SJCRH30 (cell line): ENCODE measurements at regions not wholly inside any gene's neighbourhood (a gene's known extent, or its start where the extent isn't known, plus 50 kb on each side); places are given as distances from the start of the nearest gene placed in this dataset.

ENCODE experiments used
- DNase-seq, 2 experiments: peaks; one replicate each; pipeline ENCODE4 v3.0.0-alpha.2; 2015 to 2020
- H3K27ac ChIP-seq: fragments of 250-450 bp; sonication (Bioruptor Pico); 2 replicates; pipeline ENCODE4 v1.5.1; 2020; ENCODE audit warnings: mild to moderate bottlenecking, moderate library complexity
- H3K27me3 ChIP-seq: fragments of 250-450 bp; sonication (Bioruptor Pico); 2 replicates; pipeline ENCODE4 v1.5.1; 2020; ENCODE audit warnings: mild to moderate bottlenecking, moderate library complexity
- H3K36me3 ChIP-seq: fragments of 250-450 bp; sonication (Bioruptor Pico); 2 replicates; pipeline ENCODE4 v1.5.1; 2020; ENCODE audit warnings: mild to moderate bottlenecking, moderate library complexity
- H3K4me1 ChIP-seq: fragments of 250-450 bp; sonication (Bioruptor Pico); 2 replicates; pipeline ENCODE4 v1.5.1; 2020; ENCODE audit warnings: mild to moderate bottlenecking, moderate library complexity
- H3K4me3 ChIP-seq: fragments of 250-450 bp; sonication (Bioruptor Pico); 2 replicates; pipeline ENCODE4 v1.5.1; 2020; ENCODE audit warnings: mild to moderate bottlenecking, moderate library complexity
- H3K9me3 ChIP-seq: fragments of 250-450 bp; sonication (Bioruptor Pico); replicated peaks from 2 replicates; pipeline ENCODE4 v1.5.1; 2020; ENCODE audit warnings: mild to moderate bottlenecking, moderate library complexity

DNA sequence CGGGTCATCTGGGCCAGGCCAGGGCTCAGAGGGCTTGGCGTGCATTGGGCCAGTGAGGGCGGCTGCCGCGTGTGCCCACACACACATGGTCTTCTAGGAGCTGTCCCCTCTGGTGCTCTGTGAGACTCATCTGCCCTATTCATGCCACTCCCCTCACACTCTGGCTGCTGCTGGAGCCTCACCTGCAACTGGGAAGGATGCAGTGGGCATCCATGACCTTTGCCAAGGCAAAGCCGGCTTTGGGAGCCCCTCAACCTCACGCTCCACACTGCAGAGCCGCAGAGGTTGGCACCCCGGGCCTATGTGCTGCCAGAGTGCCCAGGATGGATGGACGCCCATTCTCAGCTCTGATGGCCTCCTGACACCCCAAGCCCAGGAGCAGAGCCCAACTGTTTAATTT, 330.2 kb upstream of the SALL3 start:
- DNase-seq: no peak
- Histone ChIP-seq H3K36me3 (no peaks in the 10 kb centered on the region), H3K9me3 (no peaks in the 10 kb centered on the region), H3K27me3 (no peaks in the 10 kb centered on the region), H3K27ac (no peak overlapping the region), H3K4me3 (no peak overlapping the region), H3K4me1 (no peaks in the 10 kb centered on the region)

DNA sequence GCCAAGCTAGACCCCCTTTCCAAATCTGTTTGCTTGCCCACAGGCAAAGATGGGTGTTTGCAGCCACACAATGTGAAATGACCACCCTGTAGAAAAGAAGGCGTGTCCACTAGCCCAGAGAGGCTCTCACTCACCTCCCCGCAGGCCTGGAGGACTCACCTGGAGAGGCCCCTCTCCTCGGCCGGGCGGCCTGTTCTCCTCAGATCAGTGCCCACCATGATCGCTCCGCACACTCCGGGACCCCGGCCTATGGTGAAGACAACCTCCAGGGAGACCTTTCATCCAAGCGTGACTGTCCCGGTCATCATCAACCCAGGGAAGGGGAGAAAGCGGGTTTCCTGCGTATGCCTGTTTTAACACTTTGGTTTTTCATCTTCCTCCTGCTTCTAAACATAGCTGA, 328.7 kb upstream of the SALL3 start:
- no peaks in the 10 kb centered on the region for H3K36me3 ChIP-seq
- no peaks in the 10 kb centered on the region for H3K4me1 ChIP-seq
- no peaks in the 10 kb centered on the region for H3K9me3 ChIP-seq

DNA sequence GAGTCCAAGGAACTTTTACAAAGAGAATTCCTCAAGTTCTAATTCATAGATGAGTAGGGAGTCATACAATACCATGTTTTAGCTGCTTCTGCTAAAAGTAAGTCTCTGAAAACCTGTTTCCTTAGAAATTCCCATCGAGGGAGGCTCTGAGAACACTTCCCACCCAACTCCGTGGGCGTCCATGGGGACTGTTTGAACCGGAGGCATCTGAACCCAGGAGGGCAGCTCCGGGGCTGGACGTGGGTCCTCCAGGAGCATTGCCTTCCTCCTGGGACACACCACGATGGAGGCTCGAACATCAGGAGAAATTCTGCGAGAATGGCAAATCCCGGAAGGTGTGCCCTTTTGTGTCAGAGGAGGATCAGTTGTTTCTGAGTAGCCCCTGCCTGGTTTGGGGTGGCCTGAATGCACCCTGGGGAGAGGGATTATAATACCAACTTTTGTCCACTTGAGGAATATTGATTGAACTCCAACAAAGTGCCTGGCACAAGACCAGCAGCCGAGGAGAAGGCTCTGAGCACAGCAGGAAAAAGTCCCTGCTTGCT, 327.5 kb upstream of the SALL3 start:
- H3K36me3 ChIP-seq: no peaks in the 10 kb centered on the region
- H3K27me3 ChIP-seq: no peaks in the 10 kb centered on the region
- H3K27ac ChIP-seq: no peak overlapping the region
- H3K9me3 ChIP-seq: no peaks in the 10 kb centered on the region
- no peak overlapping the region for H3K4me3 ChIP-seq
- DNase-seq: no peak
- no peaks in the 10 kb centered on the region for H3K4me1 ChIP-seq

More for the DNA sequence above, 328.7 kb upstream of the SALL3 start:
- no peak for DNase-seq
- no peak overlapping the region for H3K4me3 ChIP-seq
- no peak overlapping the region for H3K27ac ChIP-seq
- no peaks in the 10 kb centered on the region for H3K27me3 ChIP-seq

DNA sequence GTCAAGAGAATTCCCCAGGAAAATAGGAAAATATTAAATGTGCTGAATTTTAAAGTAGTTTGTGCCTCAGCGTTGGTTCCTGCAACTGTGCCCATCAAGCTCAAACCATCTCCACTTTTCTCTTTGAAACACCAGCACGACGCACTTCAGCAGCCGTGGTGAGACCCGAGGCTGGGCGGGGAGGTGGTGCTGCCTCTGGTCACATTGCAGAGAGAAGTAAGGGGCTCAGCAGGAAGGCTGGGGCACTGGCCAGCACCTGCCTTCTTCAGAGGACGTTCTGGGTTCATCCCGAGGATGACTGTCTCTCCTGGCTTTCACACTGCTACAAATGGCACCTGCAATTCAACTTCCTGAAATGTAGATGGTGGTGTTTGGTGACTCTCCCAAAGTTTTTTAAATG, 323.7 kb upstream of the SALL3 start:
- Histone ChIP-seq H3K4me1 (no peaks in the 10 kb centered on the region), H3K36me3 (no peaks in the 10 kb centered on the region), H3K9me3 (no peaks in the 10 kb centered on the region), H3K27ac (no peak overlapping the region), H3K27me3 (no peaks in the 10 kb centered on the region), H3K4me3 (no peak overlapping the region)
- no peak for DNase-seq

DNA sequence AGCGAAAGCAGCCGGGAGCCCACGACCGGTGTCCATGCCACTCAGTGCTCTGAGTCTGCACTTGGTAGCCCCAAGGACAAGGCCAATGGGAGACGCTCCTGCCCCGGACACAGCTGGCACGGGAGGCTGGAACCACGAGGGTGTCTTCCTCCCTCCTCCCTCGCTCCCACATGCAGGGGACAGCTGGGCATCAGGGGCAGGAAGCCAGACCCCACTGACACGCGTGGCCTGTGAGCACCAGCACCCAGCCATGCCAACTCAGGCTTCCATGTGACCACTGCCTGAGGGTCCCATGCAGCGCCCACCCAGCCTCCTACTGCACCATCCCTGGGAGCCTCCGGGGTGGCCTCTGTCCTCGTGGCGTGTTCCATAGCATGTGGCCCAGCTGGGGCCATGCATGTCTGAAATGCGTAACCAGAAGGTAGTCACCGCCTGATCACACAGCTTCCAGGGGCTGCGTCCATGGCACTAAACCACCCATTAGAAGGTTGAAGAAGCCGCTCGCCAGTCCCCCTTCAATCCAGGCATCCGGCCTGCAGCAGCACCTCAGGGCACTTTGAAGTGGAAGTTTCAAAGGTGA, 323.2 kb upstream of the SALL3 start:
- H3K27me3 ChIP-seq: no peaks in the 10 kb centered on the region
- no peak overlapping the region for H3K4me3 ChIP-seq
- no peaks in the 10 kb centered on the region for H3K36me3 ChIP-seq
- no peak overlapping the region for H3K27ac ChIP-seq
- no peak for DNase-seq
- H3K4me1 ChIP-seq: no peaks in the 10 kb centered on the region
- H3K9me3 ChIP-seq: no peaks in the 10 kb centered on the region

DNA sequence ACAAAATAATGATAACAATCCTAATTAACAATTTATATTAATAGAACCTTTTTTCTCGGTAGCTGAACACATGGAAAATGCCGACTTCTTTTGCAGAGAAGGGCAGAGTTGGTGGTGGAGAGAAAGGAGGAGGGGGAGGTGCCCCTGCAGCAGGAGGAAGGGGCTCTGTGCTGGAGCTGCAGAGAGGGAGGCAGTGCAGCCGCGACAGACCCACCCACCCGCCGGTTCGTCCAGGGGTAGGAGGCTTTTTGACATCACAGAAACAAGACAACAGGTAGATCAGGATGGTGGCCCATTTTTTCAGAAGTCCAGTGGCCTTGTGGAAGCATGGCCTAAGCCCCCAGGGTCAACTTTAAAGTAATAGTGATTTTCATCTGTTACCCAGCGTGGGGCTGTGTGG, 321.1 kb upstream of the SALL3 start:
- no peaks in the 10 kb centered on the region for H3K27me3 ChIP-seq
- H3K36me3 ChIP-seq: no peaks in the 10 kb centered on the region
- no peaks in the 10 kb centered on the region for H3K9me3 ChIP-seq
- H3K27ac ChIP-seq: no peak overlapping the region
- H3K4me1 ChIP-seq: no peaks in the 10 kb centered on the region
- DNase-seq: no peak
- H3K4me3 ChIP-seq: no peak overlapping the region

DNA sequence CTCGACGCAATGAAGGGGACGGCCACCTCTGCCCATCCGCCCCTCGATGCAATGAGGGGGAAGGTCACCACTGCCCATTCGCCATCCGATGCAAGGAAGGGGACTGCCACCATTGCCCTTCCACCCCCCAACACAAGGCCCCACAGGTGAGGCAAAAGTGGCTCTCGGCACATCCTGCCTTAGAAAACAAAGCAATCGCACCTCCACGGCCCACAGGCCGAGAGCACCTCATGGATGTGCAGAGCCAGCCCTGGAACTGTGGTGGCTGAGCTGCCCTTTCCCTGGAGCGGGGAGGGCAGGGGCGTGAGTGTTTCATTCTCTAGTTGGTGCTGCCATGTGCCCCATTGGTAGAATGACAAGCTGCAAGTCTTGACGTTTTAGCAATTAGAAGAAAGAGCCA, 320.6 kb upstream of the SALL3 start:
- no peaks in the 10 kb centered on the region for H3K9me3 ChIP-seq
- no peak overlapping the region for H3K4me3 ChIP-seq
- no peaks in the 10 kb centered on the region for H3K4me1 ChIP-seq

DNA sequence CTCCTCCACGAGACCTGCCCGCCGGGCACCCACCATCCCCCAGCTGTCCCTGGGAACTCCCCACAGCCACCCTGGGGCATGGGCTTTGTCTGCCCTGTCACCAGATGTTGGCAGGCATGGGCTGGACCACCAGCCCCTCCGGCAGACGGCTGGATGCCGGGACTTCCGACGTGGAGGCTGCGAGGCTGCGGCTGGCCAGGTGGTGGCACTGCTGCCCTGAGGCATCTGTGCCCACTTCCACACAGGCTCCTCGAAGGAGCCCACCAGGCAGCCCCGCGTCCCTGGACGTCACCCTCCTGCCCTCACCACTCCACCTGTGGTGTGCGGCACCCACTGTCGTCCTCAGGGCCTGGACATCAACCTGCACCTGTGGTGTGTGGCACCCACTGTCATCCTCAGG, 319.9 kb upstream of the SALL3 start:
- no peak overlapping the region for H3K27ac ChIP-seq
- H3K4me1 ChIP-seq: no peaks in the 10 kb centered on the region
- no peaks in the 10 kb centered on the region for H3K27me3 ChIP-seq
- peak in 1 of 2 experiments; percentile 6 for DNase-seq
- H3K36me3 ChIP-seq: no peaks in the 10 kb centered on the region
- H3K4me3 ChIP-seq: no peak overlapping the region
- no peaks in the 10 kb centered on the region for H3K9me3 ChIP-seq

More for the DNA sequence above, 320.6 kb upstream of the SALL3 start:
- Histone ChIP-seq H3K36me3 (no peaks in the 10 kb centered on the region), H3K27me3 (no peaks in the 10 kb centered on the region), H3K27ac (no peak overlapping the region)
- DNase-seq: no peak

DNA sequence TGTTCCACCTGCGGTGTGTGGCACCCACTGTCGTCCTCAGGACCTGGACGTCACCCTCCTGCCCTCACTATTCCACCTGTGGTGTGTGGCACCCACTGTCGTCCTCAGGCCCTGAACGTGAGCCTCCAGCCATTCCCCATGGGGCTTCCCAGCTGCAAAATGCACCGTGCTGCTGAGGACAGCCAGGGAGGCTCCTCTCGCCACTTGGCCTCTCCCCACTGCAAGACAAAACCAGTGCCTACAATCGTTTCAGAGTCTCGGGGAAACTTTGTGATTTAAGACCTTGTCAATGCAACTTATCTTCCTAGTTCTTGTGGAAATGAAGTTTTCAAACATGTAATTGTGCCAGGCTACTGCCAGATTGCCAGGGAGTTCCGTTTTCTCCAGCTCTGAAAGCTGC, 319.3 kb upstream of the SALL3 start:
- Histone ChIP-seq H3K4me1 (no peaks in the 10 kb centered on the region), H3K27ac (no peak overlapping the region), H3K27me3 (no peaks in the 10 kb centered on the region), H3K36me3 (no peaks in the 10 kb centered on the region), H3K4me3 (no peak overlapping the region), H3K9me3 (no peaks in the 10 kb centered on the region)
- DNase-seq: no peak

DNA sequence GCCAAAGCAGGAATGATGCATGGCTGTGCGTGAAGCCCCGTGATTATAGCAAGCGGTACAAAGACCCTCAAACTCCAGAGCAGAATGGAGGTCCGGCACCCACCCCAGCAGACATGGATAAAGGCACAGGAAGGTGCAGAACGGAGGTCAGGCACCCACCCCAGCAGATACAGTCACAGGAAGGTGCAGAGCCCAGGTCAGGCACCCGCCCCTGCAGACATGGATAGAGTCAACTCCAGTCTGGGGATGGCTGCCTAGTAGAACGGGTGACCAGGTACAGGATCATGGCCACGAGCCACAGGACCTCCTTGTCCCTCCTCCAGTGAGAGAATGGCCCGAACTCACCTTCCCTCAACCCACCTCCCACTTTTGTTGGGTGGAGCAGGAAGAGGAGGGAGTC, 318.3 kb upstream of the SALL3 start:
- Histone ChIP-seq H3K9me3 (no peaks in the 10 kb centered on the region), H3K27me3 (no peaks in the 10 kb centered on the region)
- DNase-seq: no peak

DNA sequence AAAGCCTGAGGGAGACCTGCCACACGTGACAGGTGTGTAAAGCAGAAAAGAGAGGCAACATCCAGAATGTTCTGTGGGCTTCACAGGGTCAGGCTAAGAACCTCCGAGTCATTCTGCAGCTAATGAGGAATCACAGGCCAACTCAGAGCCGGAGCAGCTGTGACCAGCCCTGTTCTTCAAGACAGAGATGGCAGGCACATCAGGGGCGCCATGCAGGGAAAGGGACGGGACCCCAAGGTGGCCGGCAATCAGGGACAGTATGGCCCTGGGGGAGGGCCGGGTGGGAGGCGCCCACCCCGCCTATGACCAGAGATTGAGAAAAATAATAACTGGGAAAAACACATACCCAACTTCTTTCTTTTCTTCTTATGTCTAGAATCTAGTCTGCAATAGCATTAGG, 316.7 kb upstream of the SALL3 start:
- Histone ChIP-seq H3K27me3 (no peaks in the 10 kb centered on the region), H3K4me1 (no peaks in the 10 kb centered on the region), H3K36me3 (no peaks in the 10 kb centered on the region), H3K4me3 (no peak overlapping the region), H3K9me3 (no peaks in the 10 kb centered on the region), H3K27ac (no peak overlapping the region)
- DNase-seq: no peak

More for the DNA sequence above, 318.3 kb upstream of the SALL3 start:
- Histone ChIP-seq H3K27ac (no peak overlapping the region), H3K36me3 (no peaks in the 10 kb centered on the region), H3K4me1 (no peaks in the 10 kb centered on the region), H3K4me3 (no peak overlapping the region)

DNA sequence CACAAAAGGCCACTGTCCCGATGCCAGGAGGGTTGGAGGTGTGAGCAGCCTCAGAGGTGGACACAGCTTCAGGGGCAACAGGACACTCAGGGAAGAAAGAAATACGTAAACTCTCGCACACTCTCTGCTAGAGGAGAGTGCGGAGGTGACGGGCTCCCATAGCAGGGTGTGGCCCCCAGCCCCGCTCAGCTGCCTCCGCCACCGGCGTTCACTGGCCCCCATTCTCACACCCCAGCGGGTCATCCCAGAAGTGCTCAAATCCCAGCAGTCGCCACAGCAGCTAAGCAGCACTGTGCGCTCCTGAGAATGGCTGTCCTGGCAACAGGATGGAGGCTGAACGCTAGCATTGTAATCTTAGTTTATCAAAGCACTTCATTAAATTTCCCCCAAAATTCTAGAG, 315.6 kb upstream of the SALL3 start:
- no peak for DNase-seq
- Histone ChIP-seq H3K4me3 (no peak overlapping the region), H3K4me1 (no peaks in the 10 kb centered on the region), H3K27me3 (no peaks in the 10 kb centered on the region), H3K9me3 (no peaks in the 10 kb centered on the region), H3K27ac (no peak overlapping the region), H3K36me3 (no peaks in the 10 kb centered on the region)

DNA sequence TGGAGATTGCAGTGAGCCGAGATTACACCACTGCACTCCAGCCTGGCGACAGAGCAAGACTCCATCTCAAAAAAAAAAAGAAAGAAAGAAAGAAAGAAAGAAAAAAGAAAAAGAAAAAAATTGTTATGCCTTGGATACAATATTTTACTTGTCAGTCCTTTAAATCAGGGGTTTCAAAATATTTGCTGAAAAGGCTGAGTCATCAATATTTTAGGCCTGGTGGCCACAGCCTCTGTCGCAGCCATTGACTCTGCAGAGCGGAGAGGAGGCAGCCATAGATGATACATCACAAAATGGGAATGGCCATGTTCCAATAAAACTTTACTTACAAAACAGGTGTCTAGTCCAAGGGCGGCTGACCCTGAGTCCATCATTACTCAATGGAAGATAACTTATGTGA, 314.8 kb upstream of the SALL3 start:
- no peaks in the 10 kb centered on the region for H3K4me1 ChIP-seq
- H3K9me3 ChIP-seq: no peaks in the 10 kb centered on the region
- DNase-seq: no peak

DNA sequence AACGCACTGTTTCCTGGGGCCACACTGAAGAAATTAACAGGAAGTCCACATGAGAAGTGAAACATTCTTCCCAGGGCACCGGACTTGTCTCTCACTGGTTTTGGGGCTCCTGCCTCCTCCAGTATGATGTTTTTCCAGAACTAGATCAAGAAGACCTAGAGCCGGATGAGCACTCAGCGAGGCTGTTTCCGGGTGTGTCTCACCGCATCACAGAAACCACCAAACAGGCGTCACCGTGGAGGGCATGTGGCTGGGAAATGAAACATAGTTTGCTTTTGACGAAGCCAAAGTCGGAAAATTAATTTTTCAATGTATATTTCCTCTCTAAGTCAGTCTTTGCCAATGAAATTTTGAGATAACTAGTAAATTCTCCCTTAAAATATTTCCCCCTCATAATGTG, 314.0 kb upstream of the SALL3 start:
- H3K36me3 ChIP-seq: no peaks in the 10 kb centered on the region
- DNase-seq: no peak
- H3K4me1 ChIP-seq: no peaks in the 10 kb centered on the region
- no peaks in the 10 kb centered on the region for H3K27me3 ChIP-seq
- no peaks in the 10 kb centered on the region for H3K9me3 ChIP-seq
- no peak overlapping the region for H3K27ac ChIP-seq
- no peak overlapping the region for H3K4me3 ChIP-seq

More for the DNA sequence above, 314.8 kb upstream of the SALL3 start:
- H3K27ac ChIP-seq: no peak overlapping the region
- no peaks in the 10 kb centered on the region for H3K27me3 ChIP-seq
- H3K4me3 ChIP-seq: no peak overlapping the region
- H3K36me3 ChIP-seq: no peaks in the 10 kb centered on the region

DNA sequence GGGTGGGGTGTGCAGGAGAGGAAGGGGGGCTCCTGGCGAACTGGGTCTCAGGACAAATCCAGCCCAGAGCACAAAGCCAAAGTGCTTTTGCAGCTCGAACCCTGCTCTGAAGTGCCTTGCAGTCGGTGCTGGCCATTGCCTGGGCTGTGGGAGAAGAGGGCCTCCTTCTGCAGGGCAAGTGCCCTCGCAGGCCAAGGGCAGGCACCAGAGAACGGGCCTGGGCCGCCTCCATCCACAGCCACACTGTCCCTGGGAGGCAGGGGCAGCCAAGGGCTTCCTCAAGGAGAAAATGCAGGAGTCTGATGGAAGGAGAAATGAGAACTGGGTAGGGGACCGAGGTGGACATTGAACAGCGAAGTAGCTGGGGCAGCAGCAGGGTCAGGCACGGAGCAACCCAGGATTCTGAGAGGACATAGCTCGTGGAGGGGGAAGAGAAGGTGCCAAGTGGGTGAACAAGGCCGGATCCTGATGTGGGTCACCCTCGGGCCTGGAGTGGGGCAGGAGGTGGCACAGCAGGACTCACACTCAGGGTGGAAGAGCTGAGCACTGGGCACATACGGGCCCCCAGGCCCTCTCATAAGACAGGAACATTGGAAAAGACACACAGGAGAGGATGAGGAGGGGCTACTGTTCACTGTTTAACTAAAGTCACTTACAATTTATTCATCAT, 312.8 kb upstream of the SALL3 start:
- H3K4me3 ChIP-seq: no peak overlapping the region
- H3K36me3 ChIP-seq: no peaks in the 10 kb centered on the region
- DNase-seq: no peak
- H3K27ac ChIP-seq: no peak overlapping the region
- no peaks in the 10 kb centered on the region for H3K9me3 ChIP-seq
- no peaks in the 10 kb centered on the region for H3K27me3 ChIP-seq
- H3K4me1 ChIP-seq: no peaks in the 10 kb centered on the region
